ENCODE measurements at regions not wholly inside any gene's neighbourhood (a gene's known extent, or its start where the extent isn't known, plus 50 kb on each side); places are given as distances from the start of the nearest gene placed in this dataset.

DNA sequence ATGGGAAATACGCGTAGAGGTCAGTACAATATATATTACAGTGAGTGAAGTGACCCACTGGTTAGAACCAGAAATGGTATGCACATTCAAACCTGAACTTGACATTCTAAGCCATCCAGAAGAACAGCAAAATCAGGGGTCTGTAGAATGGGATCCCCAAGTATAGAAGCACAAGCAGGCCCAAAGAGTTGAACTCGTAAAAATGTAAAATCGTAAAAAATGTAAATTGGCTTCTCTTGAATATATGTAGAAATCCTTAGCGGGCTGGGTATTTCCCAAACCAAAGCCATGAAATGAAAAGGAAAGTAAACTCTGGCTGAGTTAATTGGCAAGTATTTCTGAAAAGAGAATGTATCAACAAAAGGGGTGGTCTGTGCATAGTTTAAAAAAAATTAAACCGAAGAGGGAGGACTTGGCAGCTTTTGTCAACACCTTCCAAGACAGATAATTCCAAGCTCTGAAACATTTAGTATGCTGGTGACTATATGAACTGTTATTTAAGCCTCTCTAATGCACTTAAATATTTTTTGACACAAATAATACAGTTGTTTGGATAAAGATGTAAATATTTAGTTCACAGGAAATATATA lies 1505.6 kb upstream of the FLRT2 start:
- ATAC-seq (ENCODE audit: low read depth in 2 of 2) (no peak), DNase-seq (no peak)
- Mint-ChIP-seq H3K4me3 (no peak overlapping the region), H3K27me3 (no peaks in the 10 kb centered on the region), H3K27ac (no peak overlapping the region), H3K36me3 (no peaks in the 10 kb centered on the region), H3K4me1 (no peaks in the 10 kb centered on the region), H3K9me3 (peaks cover 3 to 30% (median 5%) of the 10 kb centered on the region in 7 donors)

DNA sequence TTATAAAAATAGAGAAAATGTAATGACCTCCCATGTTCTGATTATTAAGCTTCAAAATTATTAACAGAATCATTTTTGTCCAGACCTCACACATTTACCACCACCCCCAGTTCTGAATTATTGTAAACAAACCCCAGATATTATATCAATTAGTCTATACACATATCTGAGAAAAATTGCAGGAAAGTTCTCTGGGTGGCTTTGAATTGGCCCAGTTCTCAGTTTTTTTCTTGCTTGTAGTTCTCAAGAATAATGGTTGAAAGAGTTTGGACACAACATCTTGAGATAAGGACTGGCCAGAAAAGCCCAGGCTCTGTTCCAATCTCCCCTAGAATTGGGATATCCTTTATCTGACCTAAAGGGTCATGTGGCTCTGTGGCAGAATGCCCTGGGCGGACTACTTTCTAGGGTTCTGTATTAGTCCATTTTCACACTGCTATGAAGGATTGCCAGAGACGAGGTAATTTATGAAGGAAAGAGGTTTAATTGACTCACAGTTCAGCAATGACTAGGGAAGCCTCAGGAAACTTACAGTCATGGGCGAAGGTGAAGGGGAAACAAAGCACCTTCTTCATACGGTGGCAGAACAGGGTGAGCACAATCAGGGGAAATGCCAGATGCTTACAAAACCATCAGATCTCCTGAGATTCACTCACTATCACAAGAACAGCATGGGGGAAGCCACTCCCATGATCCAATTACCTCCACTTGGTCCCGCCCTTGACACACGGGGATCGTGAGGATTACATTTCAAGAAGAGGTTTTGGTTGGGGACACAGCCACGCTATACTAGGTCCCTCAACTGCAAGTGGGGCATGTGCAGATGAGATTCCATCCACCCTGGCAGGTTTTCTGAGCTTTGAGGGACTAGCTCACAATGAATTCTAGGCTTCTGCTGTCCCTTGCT lies 1504.6 kb upstream of the FLRT2 start:
- Mint-ChIP-seq H3K27ac (no peak overlapping the region), H3K36me3 (no peaks in the 10 kb centered on the region), H3K4me1 (no peaks in the 10 kb centered on the region), H3K27me3 (no peaks in the 10 kb centered on the region), H3K4me3 (no peak overlapping the region), H3K9me3 (peaks cover 3 to 30% (median 6%) of the 10 kb centered on the region in 7 donors)
- no peak for ATAC-seq (ENCODE audit: low read depth in 2 of 2)
- DNase-seq: no peak

DNA sequence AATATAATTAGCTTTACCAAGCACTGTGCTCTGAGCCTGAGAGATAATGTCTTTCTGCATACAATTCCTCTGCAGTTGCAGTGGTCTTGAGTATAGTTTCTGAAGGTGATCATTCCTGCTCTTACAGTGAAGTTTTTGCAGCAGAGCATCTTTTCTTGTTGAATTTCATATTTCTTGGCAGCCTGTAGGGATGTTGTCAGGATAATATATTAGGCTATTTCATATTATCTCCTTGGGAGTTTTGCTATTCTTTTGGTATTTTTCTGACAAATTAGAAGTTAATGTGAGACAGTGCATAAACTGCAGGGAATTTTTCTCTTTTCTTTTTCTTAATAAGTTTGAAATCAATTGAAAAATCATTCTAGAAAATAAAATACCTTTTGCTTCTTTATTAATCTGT lies 1502.6 kb upstream of the FLRT2 start:
- DNase-seq (no peak), ATAC-seq (ENCODE audit: low read depth in 2 of 2) (no peak)
- H3K27me3 Mint-ChIP-seq: no peaks in the 10 kb centered on the region
- H3K4me1 Mint-ChIP-seq: no peaks in the 10 kb centered on the region
- peaks cover 0 to 15% (median 5%) of the 10 kb centered on the region in 7 donors for H3K9me3 Mint-ChIP-seq
- no peaks in the 10 kb centered on the region for H3K36me3 Mint-ChIP-seq
- H3K27ac Mint-ChIP-seq: no peak overlapping the region
- H3K4me3 Mint-ChIP-seq: no peak overlapping the region

DNA sequence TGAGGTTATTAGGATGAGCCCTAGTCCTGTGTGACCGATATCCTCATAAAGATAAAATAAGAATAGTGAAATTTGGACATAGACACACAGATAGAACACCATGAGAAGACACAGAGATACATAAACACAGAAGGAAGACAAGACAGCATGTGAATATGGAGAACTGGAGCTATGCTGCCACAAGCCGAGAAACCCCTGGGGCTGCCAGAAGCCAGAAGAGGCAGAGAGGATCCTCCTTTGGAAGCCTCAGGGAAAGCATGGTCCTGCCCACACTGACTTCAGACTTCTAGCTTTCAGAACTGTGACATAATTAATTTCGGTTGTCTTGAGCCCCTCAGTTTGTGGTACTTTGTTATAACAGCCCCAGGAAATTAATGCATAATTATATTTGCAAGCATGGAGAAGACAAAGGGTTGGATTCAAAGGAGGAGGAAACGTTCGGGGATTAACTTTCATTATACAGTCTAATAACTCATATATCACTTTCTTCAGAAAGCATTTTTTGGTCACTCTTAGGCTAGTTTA lies 1501.8 kb upstream of the FLRT2 start:
- Mint-ChIP-seq H3K9me3 (peaks cover 0 to 11% (median 3%) of the 10 kb centered on the region in 7 donors), H3K27ac (no peak overlapping the region), H3K4me3 (no peak overlapping the region), H3K27me3 (no peaks in the 10 kb centered on the region), H3K4me1 (no peaks in the 10 kb centered on the region), H3K36me3 (no peaks in the 10 kb centered on the region)
- DNase-seq (no peak), ATAC-seq (ENCODE audit: low read depth in 2 of 2) (no peak)

DNA sequence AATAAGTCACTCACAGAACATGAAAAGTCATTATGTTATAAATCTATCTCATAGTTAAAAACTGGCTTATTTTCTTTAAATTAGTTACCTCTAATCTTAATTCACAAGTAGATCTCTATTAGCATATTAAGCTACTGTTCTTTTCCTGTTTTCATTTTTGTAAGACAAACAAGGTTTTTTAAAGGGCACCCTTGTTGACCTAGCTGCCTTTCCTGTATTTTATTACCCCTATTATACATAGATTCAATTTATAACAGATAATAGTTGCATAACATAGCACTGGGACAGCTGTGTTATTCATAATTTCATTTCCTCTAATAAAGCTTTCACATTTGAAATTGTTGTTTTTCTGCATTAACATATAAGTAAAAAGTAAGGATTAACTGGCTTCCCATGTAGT lies 1500.7 kb upstream of the FLRT2 start:
- Mint-ChIP-seq H3K36me3 (no peaks in the 10 kb centered on the region), H3K27me3 (no peaks in the 10 kb centered on the region), H3K27ac (no peak overlapping the region), H3K9me3 (peaks cover 0 to 5% (median 2%) of the 10 kb centered on the region in 7 donors), H3K4me1 (no peaks in the 10 kb centered on the region), H3K4me3 (no peak overlapping the region)
- DNase-seq: no peak
- no peak for ATAC-seq (ENCODE audit: low read depth in 2 of 2)

- no peak for DNase-seq
- H3K36me3 Mint-ChIP-seq: no peaks in the 10 kb centered on the region
- no peak overlapping the region for H3K4me3 Mint-ChIP-seq
- no peaks in the 10 kb centered on the region for H3K27me3 Mint-ChIP-seq
- peaks cover 0 to 5% (median 0%) of the 10 kb centered on the region in 7 donors for H3K9me3 Mint-ChIP-seq
- H3K4me1 Mint-ChIP-seq: no peaks in the 10 kb centered on the region
- H3K27ac Mint-ChIP-seq: no peak overlapping the region
- ATAC-seq (ENCODE audit: low read depth in 2 of 2): no peak
Observed at GRCh38 chr14:84029720-84030119, 1500.2 kb upstream of the FLRT2 start.

GRCh38 chr14:84036840-84037239 lies 1493.1 kb upstream of the FLRT2 start:
- H3K4me3 Mint-ChIP-seq: no peak overlapping the region
- H3K9me3 Mint-ChIP-seq: peaks cover 0 to 12% (median 6%) of the 10 kb centered on the region in 7 donors
- no peak overlapping the region for H3K27ac Mint-ChIP-seq
- DNase-seq (no peak), ATAC-seq (ENCODE audit: low read depth in 2 of 2) (no peak)
- H3K36me3 Mint-ChIP-seq: no peaks in the 10 kb centered on the region
- no peaks in the 10 kb centered on the region for H3K4me1 Mint-ChIP-seq
- no peaks in the 10 kb centered on the region for H3K27me3 Mint-ChIP-seq

DNA sequence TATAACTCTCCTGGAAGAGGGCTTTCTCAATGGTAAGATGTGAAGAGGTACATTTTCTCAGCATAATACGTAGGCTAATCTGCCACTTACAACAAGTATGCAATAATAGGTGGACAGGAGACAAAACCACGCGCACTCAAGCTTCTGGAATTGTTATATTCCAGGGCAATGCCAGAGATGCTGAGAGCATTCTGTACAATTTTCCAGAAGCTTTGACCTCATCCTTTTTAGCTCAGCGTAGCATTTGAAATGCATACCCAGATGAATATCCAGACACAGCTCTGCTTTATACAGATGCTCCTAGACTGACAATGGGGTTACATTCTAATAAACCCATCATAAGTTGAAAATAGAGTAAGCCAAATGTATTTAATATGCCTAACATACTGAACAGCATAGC lies 1492.4 kb upstream of the FLRT2 start:
- no peaks in the 10 kb centered on the region for H3K4me1 Mint-ChIP-seq

GRCh38 chr14:84040101-84040500 lies 1489.8 kb upstream of the FLRT2 start:
- no peak overlapping the region for H3K4me3 Mint-ChIP-seq
- no peaks in the 10 kb centered on the region for H3K4me1 Mint-ChIP-seq
- H3K9me3 Mint-ChIP-seq: peaks cover 0 to 12% (median 8%) of the 10 kb centered on the region in 7 donors
- H3K36me3 Mint-ChIP-seq: no peaks in the 10 kb centered on the region
- ATAC-seq (ENCODE audit: low read depth in 2 of 2) (no peak), DNase-seq (no peak)
- H3K27me3 Mint-ChIP-seq: no peaks in the 10 kb centered on the region
- H3K27ac Mint-ChIP-seq: no peak overlapping the region

More for the DNA sequence above, 1492.4 kb upstream of the FLRT2 start:
- no peak overlapping the region for H3K4me3 Mint-ChIP-seq
- H3K9me3 Mint-ChIP-seq: peaks cover 0 to 12% (median 6%) of the 10 kb centered on the region in 7 donors
- H3K27ac Mint-ChIP-seq: no peak overlapping the region
- no peaks in the 10 kb centered on the region for H3K27me3 Mint-ChIP-seq
- DNase-seq (no peak), ATAC-seq (ENCODE audit: low read depth in 2 of 2) (no peak)
- no peaks in the 10 kb centered on the region for H3K36me3 Mint-ChIP-seq

GRCh38 chr14:84041421-84041820 lies 1488.5 kb upstream of the FLRT2 start:
- no peaks in the 10 kb centered on the region for H3K27me3 Mint-ChIP-seq
- no peaks in the 10 kb centered on the region for H3K4me1 Mint-ChIP-seq
- no peaks in the 10 kb centered on the region for H3K36me3 Mint-ChIP-seq
- no peak for DNase-seq
- H3K4me3 Mint-ChIP-seq: no peak overlapping the region
- no peak for ATAC-seq (ENCODE audit: low read depth in 2 of 2)
- peaks cover 0 to 12% (median 7%) of the 10 kb centered on the region in 7 donors for H3K9me3 Mint-ChIP-seq
- H3K27ac Mint-ChIP-seq: no peak overlapping the region

- Mint-ChIP-seq H3K27ac (no peak overlapping the region), H3K36me3 (no peaks in the 10 kb centered on the region), H3K9me3 (peaks cover 0 to 12% (median 3%) of the 10 kb centered on the region in 7 donors), H3K4me3 (no peak overlapping the region), H3K4me1 (no peaks in the 10 kb centered on the region), H3K27me3 (no peaks in the 10 kb centered on the region)
- ATAC-seq (ENCODE audit: low read depth in 2 of 2): no peak
- no peak for DNase-seq
Observed at GRCh38 chr14:84042992-84043391, 1487.0 kb upstream of the FLRT2 start.

- H3K4me3 Mint-ChIP-seq: no peak overlapping the region
- no peaks in the 10 kb centered on the region for H3K4me1 Mint-ChIP-seq
- no peaks in the 10 kb centered on the region for H3K36me3 Mint-ChIP-seq
- peaks cover 0 to 8% (median 2%) of the 10 kb centered on the region in 7 donors for H3K9me3 Mint-ChIP-seq
- no peaks in the 10 kb centered on the region for H3K27me3 Mint-ChIP-seq
- DNase-seq (no peak), ATAC-seq (ENCODE audit: low read depth in 2 of 2) (no peak)
- H3K27ac Mint-ChIP-seq: no peak overlapping the region
Observed at GRCh38 chr14:84064316-84065125, 1465.4 kb upstream of the FLRT2 start.

- DNase-seq (no peak), ATAC-seq (ENCODE audit: low read depth in 2 of 2) (no peak)
- no peak overlapping the region for H3K27ac Mint-ChIP-seq
- H3K4me3 Mint-ChIP-seq: no peak overlapping the region
- H3K9me3 Mint-ChIP-seq: peaks cover 0 to 8% (median 2%) of the 10 kb centered on the region in 7 donors
- H3K27me3 Mint-ChIP-seq: no peaks in the 10 kb centered on the region
- H3K4me1 Mint-ChIP-seq: no peaks in the 10 kb centered on the region
- H3K36me3 Mint-ChIP-seq: no peaks in the 10 kb centered on the region
Observed at GRCh38 chr14:84065811-84066210, 1464.1 kb upstream of the FLRT2 start.
